Mesothelial cell of epicardium (in vitro differentiated cells): ENCODE measurements at regions not wholly inside any gene's neighbourhood (a gene's known extent, or its start where the extent isn't known, plus 50 kb on each side); places are given as distances from the start of the nearest gene placed in this dataset.

Source experiments
- DNase-seq, 2 experiments: peaks; one replicate each; pipeline ENCODE4 v3.0.0; 2021; ENCODE audit warnings: low spot score in 2 of 2; ENCODE audit not compliant: unreplicated experiment in 2 of 2
- H3K27ac Mint-ChIP-seq: 2 replicates; pipeline ENCODE4 v1.8.0; 2021; ENCODE audit warnings: mixed read lengths
- H3K27me3 Mint-ChIP-seq: 2 replicates; pipeline ENCODE4 v1.8.0; 2021; ENCODE audit warnings: low read depth, mixed read lengths
- H3K36me3 Mint-ChIP-seq: 2 replicates; pipeline ENCODE4 v1.8.0; 2021; ENCODE audit warnings: mixed read lengths
- H3K4me1 Mint-ChIP-seq: 2 replicates; pipeline ENCODE4 v1.8.0; 2021; ENCODE audit warnings: mixed read lengths
- H3K4me3 Mint-ChIP-seq: 2 replicates; pipeline ENCODE4 v1.8.0; 2021; ENCODE audit warnings: mild to moderate bottlenecking, moderate library complexity, mixed read lengths
- H3K9me3 Mint-ChIP-seq: 2 replicates; pipeline ENCODE4 v1.8.0; 2021; ENCODE audit warnings: mixed read lengths
- TF ChIP-seq, protein P1 (sequence below): fragments of 200-600 bp; sonication (generic); IDR thresholded peaks from one replicate; pipeline ENCODE4 v1.5.0; 2021; ENCODE audit warnings: antibody characterized with exemption; ENCODE audit not compliant: unreplicated experiment

DNA sequence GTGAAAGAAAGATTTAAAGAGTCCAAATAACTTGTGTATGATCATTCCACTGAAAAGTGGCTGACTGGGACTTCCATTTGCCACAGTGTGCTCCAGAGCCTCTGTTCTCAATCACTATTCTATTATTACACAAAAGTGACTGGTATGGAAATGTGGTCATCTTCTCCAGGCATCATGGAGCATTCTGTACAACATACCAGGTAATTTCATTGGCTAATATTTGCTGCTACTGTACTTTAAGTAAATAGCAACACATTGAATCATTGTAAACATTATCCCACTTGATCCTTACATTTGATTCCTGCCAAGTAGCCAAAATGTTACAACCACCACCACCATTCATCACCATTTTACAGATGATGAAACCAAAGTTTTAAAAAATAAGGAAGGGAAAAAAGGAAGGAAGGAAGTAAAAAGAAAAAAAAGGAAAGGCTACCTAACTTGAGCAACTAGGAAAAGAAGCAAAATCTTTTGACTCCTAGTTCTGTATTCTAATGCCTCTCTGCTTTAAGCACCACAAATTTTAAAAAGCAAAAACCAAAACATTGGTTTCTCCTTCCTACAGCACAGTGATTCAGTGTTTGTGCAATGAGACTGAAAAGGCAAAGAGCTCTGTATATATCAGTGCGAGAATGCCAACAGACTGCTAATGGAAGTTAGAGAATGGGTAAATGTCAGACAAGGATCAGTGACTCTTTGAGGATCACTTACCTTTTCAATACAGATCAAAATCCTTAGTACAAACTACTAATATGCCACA is 361.4 kb upstream of the PTBP2 start:
- no peaks in the 10 kb centered on the region for H3K9me3 Mint-ChIP-seq
- H3K4me1 Mint-ChIP-seq = peaks cover 5% of the 10 kb centered on the region
- TF ChIP-seq, protein P1, sequence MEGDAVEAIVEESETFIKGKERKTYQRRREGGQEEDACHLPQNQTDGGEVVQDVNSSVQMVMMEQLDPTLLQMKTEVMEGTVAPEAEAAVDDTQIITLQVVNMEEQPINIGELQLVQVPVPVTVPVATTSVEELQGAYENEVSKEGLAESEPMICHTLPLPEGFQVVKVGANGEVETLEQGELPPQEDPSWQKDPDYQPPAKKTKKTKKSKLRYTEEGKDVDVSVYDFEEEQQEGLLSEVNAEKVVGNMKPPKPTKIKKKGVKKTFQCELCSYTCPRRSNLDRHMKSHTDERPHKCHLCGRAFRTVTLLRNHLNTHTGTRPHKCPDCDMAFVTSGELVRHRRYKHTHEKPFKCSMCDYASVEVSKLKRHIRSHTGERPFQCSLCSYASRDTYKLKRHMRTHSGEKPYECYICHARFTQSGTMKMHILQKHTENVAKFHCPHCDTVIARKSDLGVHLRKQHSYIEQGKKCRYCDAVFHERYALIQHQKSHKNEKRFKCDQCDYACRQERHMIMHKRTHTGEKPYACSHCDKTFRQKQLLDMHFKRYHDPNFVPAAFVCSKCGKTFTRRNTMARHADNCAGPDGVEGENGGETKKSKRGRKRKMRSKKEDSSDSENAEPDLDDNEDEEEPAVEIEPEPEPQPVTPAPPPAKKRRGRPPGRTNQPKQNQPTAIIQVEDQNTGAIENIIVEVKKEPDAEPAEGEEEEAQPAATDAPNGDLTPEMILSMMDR = no peak
- no peaks in the 10 kb centered on the region for H3K36me3 Mint-ChIP-seq
- H3K4me3 Mint-ChIP-seq = no peak overlapping the region
- no peak overlapping the region for H3K27ac Mint-ChIP-seq
- DNase-seq = no peak
- H3K27me3 Mint-ChIP-seq = no peaks in the 10 kb centered on the region

DNA sequence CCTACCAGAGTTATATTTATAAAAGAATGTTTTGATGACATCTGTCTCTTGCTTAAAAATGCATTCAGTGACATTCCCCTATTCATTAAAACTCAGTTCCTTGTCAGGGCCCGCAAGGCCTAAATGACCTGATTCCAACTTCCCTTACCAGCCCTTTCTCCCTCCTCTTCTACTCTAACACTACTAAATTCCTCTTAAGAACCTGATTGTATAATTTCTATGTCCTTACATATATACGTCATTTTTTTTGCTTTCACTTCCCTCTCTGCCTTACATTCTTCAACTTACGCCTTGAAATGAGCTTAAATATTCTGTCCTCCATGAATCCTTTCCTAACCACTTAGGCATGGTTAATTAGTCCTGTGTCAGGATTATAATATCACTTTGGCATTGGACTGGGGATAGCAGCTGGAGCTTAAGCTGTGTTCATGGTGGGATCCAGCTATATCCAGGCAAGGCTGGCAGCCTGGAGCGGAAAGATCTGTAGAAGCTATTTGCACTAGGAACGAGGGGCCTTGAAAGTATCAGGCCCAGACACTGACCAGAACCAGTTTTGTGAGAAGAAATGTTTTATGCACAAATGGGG is 360.2 kb upstream of the PTBP2 start:
- Mint-ChIP-seq H3K4me3 (no peak overlapping the region), H3K9me3 (no peaks in the 10 kb centered on the region), H3K27ac (no peak overlapping the region), H3K4me1 (peaks cover 15% of the 10 kb centered on the region), H3K36me3 (no peaks in the 10 kb centered on the region), H3K27me3 (no peaks in the 10 kb centered on the region)
- no peak for DNase-seq
- TF ChIP-seq, protein P1 = no peak

DNA sequence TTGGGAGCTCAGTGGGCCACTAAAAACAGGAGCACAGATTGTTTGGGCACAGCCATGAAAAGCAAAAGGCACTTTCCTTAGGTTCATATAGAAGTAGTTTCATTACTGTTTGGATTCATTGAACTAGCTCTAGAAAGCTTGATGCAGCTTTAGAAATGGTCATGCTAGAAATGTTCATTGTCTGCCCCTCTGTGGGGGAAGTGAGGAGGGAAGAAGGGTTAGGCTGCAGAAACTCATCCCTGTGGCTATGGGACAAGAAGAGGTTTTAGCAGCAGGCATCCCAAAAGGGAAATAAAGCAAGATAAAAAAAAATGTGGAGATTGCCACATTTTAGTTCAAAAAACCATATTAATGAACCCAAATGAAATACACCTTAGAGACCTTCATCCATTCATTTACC is 359.6 kb upstream of the PTBP2 start:
- no peak for DNase-seq
- peaks cover 15% of the 10 kb centered on the region for H3K4me1 Mint-ChIP-seq
- no peaks in the 10 kb centered on the region for H3K36me3 Mint-ChIP-seq
- TF ChIP-seq, protein P1 = no peak
- H3K27ac Mint-ChIP-seq = no peak overlapping the region
- no peaks in the 10 kb centered on the region for H3K27me3 Mint-ChIP-seq
- H3K9me3 Mint-ChIP-seq = no peaks in the 10 kb centered on the region
- H3K4me3 Mint-ChIP-seq = no peak overlapping the region

DNA sequence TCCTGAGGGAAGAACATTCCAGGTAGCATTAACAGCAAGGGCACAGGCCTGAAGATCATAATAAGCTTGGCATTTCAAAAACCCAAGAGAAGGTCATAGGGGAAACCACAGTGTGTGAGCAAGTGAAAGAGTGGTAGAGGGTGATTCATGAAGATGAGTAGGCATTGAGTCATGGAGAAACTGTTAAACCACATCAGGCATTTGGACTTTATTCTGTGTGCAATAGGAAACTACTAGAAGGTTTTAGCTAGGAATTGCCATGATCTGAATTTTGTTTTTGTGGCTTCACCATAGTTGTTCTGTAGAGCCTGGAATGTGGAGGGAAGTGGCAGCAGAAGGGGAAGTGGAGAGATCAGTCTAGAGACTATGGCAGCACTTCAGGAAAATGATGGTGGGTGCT is 359.0 kb upstream of the PTBP2 start:
- TF ChIP-seq, protein P1 = no peak
- DNase-seq = no peak
- no peak overlapping the region for H3K4me3 Mint-ChIP-seq
- no peaks in the 10 kb centered on the region for H3K36me3 Mint-ChIP-seq
- H3K4me1 Mint-ChIP-seq = peaks cover 15% of the 10 kb centered on the region
- no peaks in the 10 kb centered on the region for H3K27me3 Mint-ChIP-seq
- no peaks in the 10 kb centered on the region for H3K9me3 Mint-ChIP-seq
- H3K27ac Mint-ChIP-seq = no peak overlapping the region

DNA sequence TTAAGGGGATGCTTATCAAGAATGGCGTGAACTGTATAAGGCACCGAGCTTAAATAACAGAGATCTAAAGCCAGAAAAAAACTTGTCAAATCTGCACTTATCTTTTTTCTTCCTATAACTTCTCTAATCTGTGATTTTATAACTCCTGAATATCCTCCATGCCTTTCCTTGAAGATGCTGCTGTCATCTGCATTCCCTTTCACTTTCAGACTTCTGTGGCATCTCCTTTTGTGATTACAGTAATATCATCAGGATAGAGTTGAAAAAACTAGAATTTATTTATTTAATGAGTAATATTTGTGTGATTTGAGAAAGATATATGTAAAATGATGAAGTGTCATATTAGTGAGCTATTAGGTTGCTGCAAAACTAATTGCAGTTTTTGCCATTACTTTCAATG is 357.8 kb upstream of the PTBP2 start:
- no peaks in the 10 kb centered on the region for H3K27me3 Mint-ChIP-seq
- peaks cover 15% of the 10 kb centered on the region for H3K4me1 Mint-ChIP-seq
- no peaks in the 10 kb centered on the region for H3K36me3 Mint-ChIP-seq
- no peak overlapping the region for H3K27ac Mint-ChIP-seq
- no peaks in the 10 kb centered on the region for H3K9me3 Mint-ChIP-seq
- no peak overlapping the region for H3K4me3 Mint-ChIP-seq
- TF ChIP-seq, protein P1 = no peak
- DNase-seq = no peak
